SK-N-SH (cell line): ENCODE measurements at regions not wholly inside any gene's neighbourhood (a gene's known extent, or its start where the extent isn't known, plus 50 kb on each side); places are given as distances from the start of the nearest gene placed in this dataset.

Experiments
- CTCF ChIA-PET: fragments of 300-600, 350-600 bp; formaldehyde crosslinking; extraction: SDS; loops from one replicate; lab custom pipeline; 2021; lab: Yijun Ruan, JAX
- POLR2A ChIA-PET: fragments of 350-600 bp; sonication (Branson Sonifier 250); formaldehyde crosslinking; extraction: SDS; loops from one replicate; lab custom pipeline; 2020; ENCODE audit warnings: antibody characterized with exemption, inconsistent platforms; lab: Yijun Ruan, JAX
- DNase-seq: peaks from one replicate; pipeline ENCODE4 v3.0.0; 2012
- H2AFZ ChIP-seq: fragments of 200-600 bp; sonication (generic); 2 replicates; pipeline ENCODE4 v1.8.1; 2016; ENCODE audit warnings: antibody characterized with exemption, mild to moderate bottlenecking, low read depth
- H3F3A ChIP-seq: fragments of 200-600 bp; sonication (generic); replicated peaks from 2 replicates; pipeline ENCODE3; 2016; ENCODE audit warnings: antibody characterized with exemption, mild to moderate bottlenecking; ENCODE audit not compliant: insufficient read depth
- H3K27ac ChIP-seq, 2 experiments: fragments of 200-500 bp in 1 of 2; fragments of 200-600 bp in 1 of 2; sonication (Bioruptor generic) in 1 of 2; sonication (generic), shearing (Covaris generic) in 1 of 2; 2 replicates each; pipeline versions ENCODE4 v1.5.1 to v1.6.1; 2014 to 2016; ENCODE audit warnings: low read depth in 2 of 2, inconsistent platforms in 1 of 2, low read length in 1 of 2, mild to moderate bottlenecking in 1 of 2, mixed read lengths in 1 of 2
- H3K27me3 ChIP-seq: fragments of 200-600 bp; sonication (generic), shearing (Covaris generic); 2 replicates; pipeline ENCODE4 v1.6.1; 2016; ENCODE audit warnings: mixed run types; ENCODE audit not compliant: insufficient read depth
- H3K36me3 ChIP-seq, 2 experiments: fragments of 200-500 bp in 1 of 2; fragments of 200-600 bp in 1 of 2; sonication (Bioruptor generic) in 1 of 2; sonication (generic) in 1 of 2; replicated peaks in 1 of 2; 2 replicates each; pipeline versions ENCODE3 to v1.5.1; 2014 to 2016; ENCODE audit warnings: low read length in 1 of 2, mild to moderate bottlenecking in 1 of 2; ENCODE audit not compliant: insufficient read depth in 2 of 2, control insufficient read depth in 1 of 2
- H3K4me1 ChIP-seq, 2 experiments: fragments of 200-500 bp in 1 of 2; fragments of 200-600 bp in 1 of 2; sonication (Bioruptor generic) in 1 of 2; sonication (generic), shearing (Covaris generic) in 1 of 2; 2 replicates each; pipeline versions ENCODE4 v1.5.1 to v1.6.1; 2014 to 2016; ENCODE audit warnings: low read depth in 1 of 2, low read length in 1 of 2, mixed run types in 1 of 2; ENCODE audit not compliant: insufficient read depth in 2 of 2, control insufficient read depth in 1 of 2
- H3K4me2 ChIP-seq: fragments of 200-600 bp; sonication (generic), shearing (Covaris generic); 2 replicates; pipeline ENCODE4 v1.6.1; 2017; ENCODE audit warnings: mixed run types
- H3K4me3 ChIP-seq, 2 experiments: fragments of 200-500 bp in 1 of 2; fragments of 200-600 bp in 1 of 2; sonication (Bioruptor generic) in 1 of 2; sonication (generic), shearing (Covaris generic) in 1 of 2; 2 replicates each; pipeline versions ENCODE4 v1.5.1 to v1.8.1; 2014 to 2016; ENCODE audit warnings: low read depth in 2 of 2, inconsistent platforms in 1 of 2, low read length in 1 of 2, mild to moderate bottlenecking in 1 of 2, mixed read lengths in 1 of 2, moderate library complexity in 1 of 2
- H3K79me2 ChIP-seq: fragments of 200-600 bp; sonication (generic); 2 replicates; pipeline ENCODE4 v1.8.1; 2017; ENCODE audit warnings: mild to moderate bottlenecking; ENCODE audit not compliant: insufficient read depth
- H3K9ac ChIP-seq: fragments of 200-600 bp; sonication (generic); 2 replicates; pipeline ENCODE4 v1.6.1; 2017; ENCODE audit warnings: mixed run types
- H3K9me2 ChIP-seq: fragments of 200-600 bp; sonication (generic); 2 replicates; pipeline ENCODE4 v1.6.1; 2017; ENCODE audit warnings: mixed run types
- H3K9me3 ChIP-seq: fragments of 200-600 bp; sonication (generic); 2 replicates; pipeline ENCODE4 v1.6.1; 2017; ENCODE audit warnings: mixed run types, mild to moderate bottlenecking, moderate library complexity
- H4K20me1 ChIP-seq: fragments of 200-600 bp; sonication (generic); 2 replicates; pipeline ENCODE4 v1.6.1; 2017; ENCODE audit warnings: mild to moderate bottlenecking, mixed run types; ENCODE audit not compliant: insufficient read depth
- CHD2 ChIP-seq: fragments of 150-350 bp; IDR thresholded peaks from 2 replicates; pipeline ENCODE4 v1.6.1; 2018; ENCODE audit warnings: low read length; ENCODE audit not compliant: partially characterized antibody
- EP300 ChIP-seq, 2 experiments: IDR thresholded peaks; 2 replicates each; pipeline versions ENCODE4 v1.4.0 to v1.6.1; 2012; ENCODE audit warnings: borderline replicate concordance in 1 of 2, low read depth in 1 of 2, low read length in 1 of 2
- FOSL2 ChIP-seq: IDR thresholded peaks from 2 replicates; pipeline ENCODE4 v1.4.0; 2012; ENCODE audit warnings: low read depth, mild to moderate bottlenecking, moderate library complexity, borderline replicate concordance
- FOXJ3 ChIP-seq: sonication (generic); formaldehyde crosslinking; IDR thresholded peaks from 2 replicates; pipeline ENCODE4 v1.5.1; 2020; ENCODE audit warnings: mild to moderate bottlenecking, missing genetic modification reagents
- GABPA ChIP-seq: IDR thresholded peaks from 2 replicates; pipeline ENCODE4 v1.4.0; 2012; ENCODE audit warnings: low read depth, mild to moderate bottlenecking
- GATA2 ChIP-seq: sonication (generic); formaldehyde crosslinking; IDR thresholded peaks from 2 replicates; pipeline ENCODE4 v1.5.0; 2020; ENCODE audit warnings: mild to moderate bottlenecking, missing genetic modification reagents
- IRF3 ChIP-seq: fragments of 150-350 bp; IDR thresholded peaks from 2 replicates; pipeline ENCODE4 v1.6.1; 2016; ENCODE audit warnings: mild to moderate bottlenecking, low read depth, low read length
- JUND ChIP-seq: IDR thresholded peaks from 2 replicates; pipeline ENCODE4 v1.4.0; 2012
- MEF2A ChIP-seq: IDR thresholded peaks from 2 replicates; pipeline ENCODE4 v1.4.0; 2012; ENCODE audit warnings: low read depth, borderline replicate concordance
- MXI1 ChIP-seq: IDR thresholded peaks from 2 replicates; pipeline ENCODE4 v1.6.1; 2012; ENCODE audit warnings: mild to moderate bottlenecking, low read depth, low read length, improper control_type of control experiment
- RAD21 ChIP-seq: IDR thresholded peaks from 2 replicates; pipeline ENCODE4 v1.6.1; 2012; ENCODE audit warnings: mild to moderate bottlenecking, low read length
- RCOR1 ChIP-seq: fragments of 150-350 bp; IDR thresholded peaks from 2 replicates; pipeline ENCODE4 v1.6.1; 2017; ENCODE audit warnings: antibody characterized with exemption, low read length
- RFX5 ChIP-seq: IDR thresholded peaks from 2 replicates; pipeline ENCODE4 v1.6.1; 2012; ENCODE audit warnings: mild to moderate bottlenecking, improper control_type of control experiment, low read length
- RXRA ChIP-seq: IDR thresholded peaks from 2 replicates; pipeline ENCODE4 v1.4.0; 2012; ENCODE audit warnings: low read depth, mild to moderate bottlenecking, borderline replicate concordance
- SIN3A ChIP-seq: IDR thresholded peaks from 2 replicates; pipeline ENCODE4 v1.6.1; 2012; ENCODE audit warnings: low read depth, mild to moderate bottlenecking, low read length, moderate library complexity, borderline replicate concordance
- TCF12 ChIP-seq: IDR thresholded peaks from 2 replicates; pipeline ENCODE4 v1.4.0; 2012
- USF1 ChIP-seq: IDR thresholded peaks from 2 replicates; pipeline ENCODE4 v1.4.0; 2012; ENCODE audit warnings: low read depth, borderline replicate concordance
- USF2 ChIP-seq: fragments of 150-350 bp; IDR thresholded peaks from 2 replicates; pipeline ENCODE4 v1.6.1; 2017; ENCODE audit warnings: antibody characterized with exemption, low read length, low read depth, borderline replicate concordance
- YY1 ChIP-seq: IDR thresholded peaks from 2 replicates; pipeline ENCODE4 v1.4.0; 2012; ENCODE audit warnings: low read depth, mild to moderate bottlenecking
- WGBS: methylation state at CpG from one replicate; pipeline ENCODE4 v1.1.6; 2017; ENCODE audit warnings: low lambda C conversion rate; 5-methylcytosine and 5-hydroxymethylcytosine counted together

- Histone ChIP-seq H3K9ac (no peak overlapping the region), H3K9me3 (no peaks in the 10 kb centered on the region), H3K36me3 (no peaks in the 10 kb centered on the region), H3K4me3 (no peak overlapping the region), H3K79me2 (no peaks in the 10 kb centered on the region), H2AFZ (no peak overlapping the region), H3K4me1 (no peaks in the 10 kb centered on the region), H3K27me3 (no peaks in the 10 kb centered on the region), H3K27ac (no peak overlapping the region), H3F3A (no peaks in the 10 kb centered on the region), H4K20me1 (no peaks in the 10 kb centered on the region), H3K9me2 (no peaks in the 10 kb centered on the region), H3K4me2 (no peak overlapping the region)
- ChIA-PET CTCF (no interaction called here), POLR2A (no interaction called here)
- 86% methylated on average over 1 of the region's 1 CpG for WGBS
- TF ChIP-seq YY1 = no peak
- TF ChIP-seq GATA2 (CRISPR knock-in tag) = no peak
- TF ChIP-seq USF1 = no peak
- no peak for TF ChIP-seq IRF3
- no peak for TF ChIP-seq RXRA
- no peak for TF ChIP-seq RFX5
- TF ChIP-seq FOSL2 = no peak
- TF ChIP-seq MEF2A = no peak
- TF ChIP-seq GABPA = no peak
- DNase-seq = no peak
These were observed 91.5 kb upstream of the VAV3 start for GRCh38 chr1:108056436-108056990.

- H3K27me3 ChIP-seq = no peaks in the 10 kb centered on the region
- ChIA-PET POLR2A (no interaction called here), CTCF (no interaction called here)
- H2AFZ ChIP-seq = no peak overlapping the region
- H3K4me2 ChIP-seq = no peak overlapping the region
- no peak overlapping the region for H3K9ac ChIP-seq
- no peak for TF ChIP-seq FOXJ3 (CRISPR knock-in tag)
- no peak for TF ChIP-seq JUND
- TF ChIP-seq EP300 (IDR thresholded peaks at IDR 0.05; ENCODE audit: borderline replicate concordance in 1 of 2, low read depth in 1 of 2, low read length in 1 of 2) = no peak
- TF ChIP-seq RAD21 = no peak
- no peak for TF ChIP-seq MEF2A
- TF ChIP-seq SIN3A = no peak
- TF ChIP-seq CHD2 = no peak
- TF ChIP-seq RCOR1 = no peak
- TF ChIP-seq GABPA = no peak
- TF ChIP-seq USF2 = no peak
- TF ChIP-seq TCF12 = no peak
- TF ChIP-seq MXI1 = no peak
- no peaks in the 10 kb centered on the region for H3K9me3 ChIP-seq
- no peaks in the 10 kb centered on the region for H3K9me2 ChIP-seq
- no peak overlapping the region for H3K27ac ChIP-seq
- DNase-seq = no peak
- no peaks in the 10 kb centered on the region for H3K79me2 ChIP-seq
- no peaks in the 10 kb centered on the region for H4K20me1 ChIP-seq
- no peak overlapping the region for H3K4me3 ChIP-seq
- H3K4me1 ChIP-seq = no peaks in the 10 kb centered on the region
- H3K36me3 ChIP-seq = no peaks in the 10 kb centered on the region
- 22% methylated on average over 2 of the region's 2 CpGs for WGBS
- no peaks in the 10 kb centered on the region for H3F3A ChIP-seq
These were observed 90.4 kb upstream of the VAV3 start for GRCh38 chr1:108055387-108055786.
